Breast epithelium (tissue), 3 donors: ENCODE measurements at regions not wholly inside any gene's neighbourhood (a gene's known extent, or its start where the extent isn't known, plus 50 kb on each side); places are given as distances from the start of the nearest gene placed in this dataset.

Experiments
- POLR2A ChIP-seq: fragments of 450-650 bp; IDR thresholded peaks from one replicate; pipeline ENCODE4 v1.6.1; 2016; ENCODE audit warnings: antibody characterized with exemption, mild to moderate bottlenecking, moderate library complexity
- TF ChIP-seq, protein P1 (sequence below), 3 donors: fragments of 450-650 bp; IDR thresholded peaks; one replicate each; pipeline ENCODE4 v1.5.1; 2016 to 2017; ENCODE audit warnings: antibody characterized with exemption in 3 of 3, mild to moderate bottlenecking in 3 of 3, moderate library complexity in 3 of 3

DNA sequence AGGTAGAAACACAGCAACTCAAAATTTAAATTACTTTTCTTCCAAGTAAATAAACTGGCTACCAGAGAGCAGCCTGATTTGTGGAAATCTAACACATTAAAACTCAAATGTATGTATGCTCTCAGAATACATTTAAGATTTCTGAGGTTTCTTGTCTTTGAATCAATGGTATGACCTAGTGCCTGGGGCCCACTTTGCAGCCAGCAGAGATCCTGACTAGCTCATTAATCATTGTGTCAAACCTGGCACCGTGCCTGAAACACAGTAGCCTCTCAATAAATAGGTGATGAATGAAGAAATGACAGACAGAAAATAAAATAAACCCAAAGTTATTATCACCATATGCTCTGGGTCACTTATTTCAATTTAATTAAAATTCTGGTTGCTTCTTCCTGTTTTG lies 176.2 kb upstream of the FAT3 start:
- TF ChIP-seq, protein P1, sequence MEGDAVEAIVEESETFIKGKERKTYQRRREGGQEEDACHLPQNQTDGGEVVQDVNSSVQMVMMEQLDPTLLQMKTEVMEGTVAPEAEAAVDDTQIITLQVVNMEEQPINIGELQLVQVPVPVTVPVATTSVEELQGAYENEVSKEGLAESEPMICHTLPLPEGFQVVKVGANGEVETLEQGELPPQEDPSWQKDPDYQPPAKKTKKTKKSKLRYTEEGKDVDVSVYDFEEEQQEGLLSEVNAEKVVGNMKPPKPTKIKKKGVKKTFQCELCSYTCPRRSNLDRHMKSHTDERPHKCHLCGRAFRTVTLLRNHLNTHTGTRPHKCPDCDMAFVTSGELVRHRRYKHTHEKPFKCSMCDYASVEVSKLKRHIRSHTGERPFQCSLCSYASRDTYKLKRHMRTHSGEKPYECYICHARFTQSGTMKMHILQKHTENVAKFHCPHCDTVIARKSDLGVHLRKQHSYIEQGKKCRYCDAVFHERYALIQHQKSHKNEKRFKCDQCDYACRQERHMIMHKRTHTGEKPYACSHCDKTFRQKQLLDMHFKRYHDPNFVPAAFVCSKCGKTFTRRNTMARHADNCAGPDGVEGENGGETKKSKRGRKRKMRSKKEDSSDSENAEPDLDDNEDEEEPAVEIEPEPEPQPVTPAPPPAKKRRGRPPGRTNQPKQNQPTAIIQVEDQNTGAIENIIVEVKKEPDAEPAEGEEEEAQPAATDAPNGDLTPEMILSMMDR (IDR thresholded peaks at IDR 0.05) = no peak
- TF ChIP-seq POLR2A = no peak
